Upper lobe of right lung (tissue), 1 donor: ENCODE measurements at regions not wholly inside any gene's neighbourhood (a gene's known extent, or its start where the extent isn't known, plus 50 kb on each side); places are given as distances from the start of the nearest gene placed in this dataset.
A peak's percentile ranks its signal among the peaks of the same experiment; 100 is the strongest.

Experiments used
- ATAC-seq: fragments of 200-7000 bp; cut with Tn5 transposase; one replicate; pipeline ENCODE4 v1.9.1; 2020; ENCODE audit warnings: mild to moderate bottlenecking, moderate library complexity
- DNase-seq: peaks from one replicate; pipeline ENCODE4 v3.0.0-alpha.2; 2020
- H3K27ac ChIP-seq: fragments of 200-600 bp; one replicate; pipeline ENCODE4 v1.8.0; 2022
- H3K27me3 ChIP-seq: fragments of 200-600 bp; one replicate; pipeline ENCODE4 v1.8.0; 2022; ENCODE audit warnings: mild to moderate bottlenecking
- H3K36me3 ChIP-seq: fragments of 200-600 bp; one replicate; pipeline ENCODE4 v1.8.0; 2022
- H3K4me1 ChIP-seq: fragments of 200-600 bp; one replicate; pipeline ENCODE4 v1.8.0; 2022
- H3K4me3 ChIP-seq: fragments of 200-600 bp; one replicate; pipeline ENCODE4 v1.8.0; 2022; ENCODE audit warnings: mild to moderate bottlenecking
- H3K9me3 ChIP-seq: fragments of 200-600 bp; one replicate; pipeline ENCODE4 v1.8.0; 2022
- CTCF ChIP-seq: fragments of 200-600 bp; IDR thresholded peaks from one replicate; pipeline ENCODE4 v1.8.0; 2022; ENCODE audit warnings: antibody characterized with exemption
- intact Hi-C: fragments of 100-400 bp; cut with DNase I; formaldehyde crosslinking; loops from one replicate; pipeline ENCODE4 v1.11.0; 2022
- donor health status: DM: no; HTN: yes; CAD: no; lungs with severe emphysema.

- H3K4me3 ChIP-seq = no peak overlapping the region
- no peaks in the 10 kb centered on the region for H3K4me1 ChIP-seq
- peaks cover 4% of the 10 kb centered on the region for H3K27me3 ChIP-seq
- intact Hi-C loops = no loop called here
- no peak overlapping the region for H3K27ac ChIP-seq
- no peak for TF ChIP-seq CTCF
- ATAC-seq (no peak), DNase-seq (no peak)
- no peaks in the 10 kb centered on the region for H3K9me3 ChIP-seq
- H3K36me3 ChIP-seq = no peaks in the 10 kb centered on the region
Observed at GRCh38 chr2:20937353-20937752, 106.5 kb downstream of the APOB start.

- no peak for DNase-seq
- H3K4me3 ChIP-seq = no peak overlapping the region
- H3K9me3 ChIP-seq = no peaks in the 10 kb centered on the region
- no peak overlapping the region for H3K27ac ChIP-seq
- intact Hi-C loops = no loop called here
- no peak for ATAC-seq
- no peak for TF ChIP-seq CTCF
- H3K36me3 ChIP-seq = no peaks in the 10 kb centered on the region
- H3K27me3 ChIP-seq = peaks cover 2% of the 10 kb centered on the region
- no peaks in the 10 kb centered on the region for H3K4me1 ChIP-seq
Observed at GRCh38 chr2:20935168-20935775, 108.6 kb downstream of the APOB start.

GRCh38 chr2:20934236-20934635, 109.6 kb downstream of the APOB start:
- Histone ChIP-seq H3K27ac (no peak overlapping the region), H3K36me3 (no peaks in the 10 kb centered on the region), H3K4me1 (no peaks in the 10 kb centered on the region), H3K27me3 (no peaks in the 10 kb centered on the region), H3K4me3 (no peak overlapping the region), H3K9me3 (no peaks in the 10 kb centered on the region)
- no peak for DNase-seq
- intact Hi-C loops = no loop called here
- no peak for ATAC-seq
- TF ChIP-seq CTCF = no peak

GRCh38 chr2:20933714-20934113, 110.2 kb downstream of the APOB start:
- intact Hi-C loops = no loop called here
- no peak for DNase-seq
- ATAC-seq = no peak
- no peaks in the 10 kb centered on the region for H3K9me3 ChIP-seq
- H3K4me3 ChIP-seq = no peak overlapping the region
- H3K27ac ChIP-seq = no peak overlapping the region
- H3K36me3 ChIP-seq = no peaks in the 10 kb centered on the region
- H3K4me1 ChIP-seq = no peaks in the 10 kb centered on the region
- no peak for TF ChIP-seq CTCF
- H3K27me3 ChIP-seq = no peaks in the 10 kb centered on the region

GRCh38 chr2:20931346-20931745, 108.4 kb upstream of the LDAH start:
- no peaks in the 10 kb centered on the region for H3K36me3 ChIP-seq
- intact Hi-C loops = no loop called here
- TF ChIP-seq CTCF = no peak
- no peaks in the 10 kb centered on the region for H3K4me1 ChIP-seq
- no peaks in the 10 kb centered on the region for H3K27me3 ChIP-seq
- H3K4me3 ChIP-seq = no peak overlapping the region
- no peak for ATAC-seq
- DNase-seq = no peak
- H3K9me3 ChIP-seq = no peaks in the 10 kb centered on the region
- no peak overlapping the region for H3K27ac ChIP-seq

- Histone ChIP-seq H3K36me3 (no peaks in the 10 kb centered on the region), H3K27ac (no peak overlapping the region), H3K9me3 (no peaks in the 10 kb centered on the region), H3K4me1 (no peaks in the 10 kb centered on the region), H3K4me3 (no peak overlapping the region), H3K27me3 (no peaks in the 10 kb centered on the region)
- ATAC-seq = peak; percentile 76
- TF ChIP-seq CTCF = no peak
- intact Hi-C loops = no loop called here
- DNase-seq = no peak
Observed at GRCh38 chr2:20930928-20931327, 108.0 kb upstream of the LDAH start.
